ENCODE measurements at regions not wholly inside any gene's neighbourhood (a gene's known extent, or its start where the extent isn't known, plus 50 kb on each side); places are given as distances from the start of the nearest gene placed in this dataset.

DNA sequence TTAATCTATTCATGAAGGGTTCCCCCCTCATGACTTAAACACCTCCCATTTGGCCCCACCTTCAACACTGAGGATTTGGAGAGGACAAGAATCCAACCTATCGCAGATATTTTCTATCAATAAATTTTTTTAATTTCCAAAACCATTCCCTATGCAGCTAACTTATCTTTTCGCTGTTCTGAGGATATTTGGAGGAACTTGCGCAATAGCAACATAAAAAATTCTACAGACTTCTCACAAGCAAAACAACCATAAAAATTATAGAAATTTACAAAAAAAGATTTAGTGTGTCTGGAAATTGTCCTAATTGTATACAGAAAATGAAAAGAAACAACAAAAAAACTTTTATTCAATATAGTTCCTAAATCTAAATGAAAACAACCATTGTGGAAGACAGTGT lies 1472.7 kb upstream of the ZEB2 start:
- H3K27me3 ChIP-seq: no peaks in the 10 kb centered on the region
- no peak for TF ChIP-seq POLR2AphosphoS5 (IDR thresholded peaks at IDR 0.05)
- no peak overlapping the region for H3K4me3 ChIP-seq
- H3K27ac ChIP-seq: no peak overlapping the region
- no peaks in the 10 kb centered on the region for H3K4me1 ChIP-seq
- DNase-seq: no peak
- intact Hi-C loops (cut with DNase I): no loop called here
- 94 to 97% methylated on average over 3 of the region's 3 CpGs for WGBS, 2 donors
- H3K36me3 ChIP-seq: no peaks in the 10 kb centered on the region
- peaks cover 0 to 6% (median 0%) of the 10 kb centered on the region in 4 donors for H3K9me3 ChIP-seq

DNA sequence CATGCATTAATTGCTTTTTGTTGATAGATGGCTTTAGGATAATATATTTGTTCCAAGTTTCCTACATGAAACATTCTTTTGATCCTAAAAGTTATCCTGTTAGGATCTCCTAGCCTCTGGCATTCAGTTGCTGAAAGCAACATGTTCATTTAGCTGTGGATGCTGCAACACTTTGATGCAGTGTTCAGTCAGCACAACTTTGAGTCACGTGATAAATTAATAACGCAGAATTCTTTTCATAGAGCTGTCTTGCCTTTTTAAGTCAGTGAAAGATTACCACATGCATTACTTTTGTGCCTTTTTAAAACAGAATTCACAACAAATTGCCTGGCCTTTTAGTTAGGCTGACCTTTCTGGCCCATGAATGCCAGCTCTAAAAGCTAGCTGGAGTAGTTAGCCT lies 1467.9 kb upstream of the ZEB2 start:
- no peak for DNase-seq
- Histone ChIP-seq H3K27ac (no peak overlapping the region), H3K4me3 (no peak overlapping the region), H3K9me3 (no peaks in the 10 kb centered on the region), H3K27me3 (no peaks in the 10 kb centered on the region), H3K36me3 (no peaks in the 10 kb centered on the region), H3K4me1 (no peaks in the 10 kb centered on the region)
- 87 to 93% methylated on average over 2 of the region's 2 CpGs for WGBS, 2 donors
- intact Hi-C loops (cut with DNase I): no loop called here
- no peak for TF ChIP-seq POLR2AphosphoS5 (IDR thresholded peaks at IDR 0.05)
- TF ChIP-seq, protein P1, sequence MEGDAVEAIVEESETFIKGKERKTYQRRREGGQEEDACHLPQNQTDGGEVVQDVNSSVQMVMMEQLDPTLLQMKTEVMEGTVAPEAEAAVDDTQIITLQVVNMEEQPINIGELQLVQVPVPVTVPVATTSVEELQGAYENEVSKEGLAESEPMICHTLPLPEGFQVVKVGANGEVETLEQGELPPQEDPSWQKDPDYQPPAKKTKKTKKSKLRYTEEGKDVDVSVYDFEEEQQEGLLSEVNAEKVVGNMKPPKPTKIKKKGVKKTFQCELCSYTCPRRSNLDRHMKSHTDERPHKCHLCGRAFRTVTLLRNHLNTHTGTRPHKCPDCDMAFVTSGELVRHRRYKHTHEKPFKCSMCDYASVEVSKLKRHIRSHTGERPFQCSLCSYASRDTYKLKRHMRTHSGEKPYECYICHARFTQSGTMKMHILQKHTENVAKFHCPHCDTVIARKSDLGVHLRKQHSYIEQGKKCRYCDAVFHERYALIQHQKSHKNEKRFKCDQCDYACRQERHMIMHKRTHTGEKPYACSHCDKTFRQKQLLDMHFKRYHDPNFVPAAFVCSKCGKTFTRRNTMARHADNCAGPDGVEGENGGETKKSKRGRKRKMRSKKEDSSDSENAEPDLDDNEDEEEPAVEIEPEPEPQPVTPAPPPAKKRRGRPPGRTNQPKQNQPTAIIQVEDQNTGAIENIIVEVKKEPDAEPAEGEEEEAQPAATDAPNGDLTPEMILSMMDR (IDR thresholded peaks at IDR 0.05): no peak

DNA sequence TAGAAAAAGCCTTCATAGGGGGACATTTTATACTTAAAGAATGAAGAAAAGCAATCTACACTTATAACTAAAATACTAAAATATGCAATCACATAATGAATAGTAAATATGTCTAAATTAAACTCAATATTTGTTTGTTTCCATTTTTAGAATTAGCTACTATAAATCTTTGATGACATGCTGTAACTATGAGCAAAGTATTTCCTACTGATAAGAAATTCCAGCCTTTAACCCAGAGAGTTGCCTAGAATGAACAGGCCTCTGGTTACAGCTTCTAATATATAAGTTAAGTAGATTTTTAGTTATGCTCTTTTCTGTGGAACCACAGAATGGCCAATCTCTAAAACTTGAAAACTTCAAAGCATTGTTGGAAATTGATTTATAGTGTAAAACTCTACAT lies 1465.6 kb upstream of the ZEB2 start:
- Histone ChIP-seq H3K27ac (no peak overlapping the region), H3K27me3 (no peaks in the 10 kb centered on the region), H3K4me3 (no peak overlapping the region), H3K36me3 (no peaks in the 10 kb centered on the region), H3K4me1 (no peaks in the 10 kb centered on the region), H3K9me3 (no peaks in the 10 kb centered on the region)
- intact Hi-C loops (cut with DNase I): no loop called here
- DNase-seq: no peak
- TF ChIP-seq EP300 (IDR thresholded peaks at IDR 0.05) (no peak), POLR2A (IDR thresholded peaks at IDR 0.05) (no peak), POLR2AphosphoS5 (IDR thresholded peaks at IDR 0.05) (no peak)
- TF ChIP-seq, protein P1 (IDR thresholded peaks at IDR 0.05): no peak

DNA sequence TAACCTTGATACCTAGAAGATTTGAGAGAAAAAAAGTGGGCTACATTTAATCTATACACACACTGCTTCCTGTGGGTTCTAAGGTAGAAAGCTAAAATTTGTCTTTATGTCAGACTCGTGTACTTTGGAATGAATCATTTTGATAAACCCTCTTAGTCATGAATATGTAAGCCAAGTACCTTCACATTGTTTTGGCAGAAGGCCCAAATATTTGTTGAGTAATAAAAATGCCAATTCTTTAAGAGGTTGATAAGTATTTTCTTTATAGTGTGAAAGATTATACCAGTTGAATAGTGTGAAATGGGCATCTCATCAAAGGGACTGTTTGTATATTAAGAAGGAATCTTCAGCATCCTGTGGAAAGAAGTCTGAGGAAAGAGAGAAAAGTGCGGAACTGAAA lies 1464.7 kb upstream of the ZEB2 start:
- 52 to 56% methylated on average over 2 of the region's 2 CpGs for WGBS, 2 donors
- intact Hi-C loops (cut with DNase I): no loop called here
- TF ChIP-seq, protein P1 (IDR thresholded peaks at IDR 0.05): no peak
- TF ChIP-seq EP300 (IDR thresholded peaks at IDR 0.05): no peak
- TF ChIP-seq POLR2AphosphoS5 (IDR thresholded peaks at IDR 0.05): no peak
- TF ChIP-seq POLR2A (IDR thresholded peaks at IDR 0.05): no peak

DNA sequence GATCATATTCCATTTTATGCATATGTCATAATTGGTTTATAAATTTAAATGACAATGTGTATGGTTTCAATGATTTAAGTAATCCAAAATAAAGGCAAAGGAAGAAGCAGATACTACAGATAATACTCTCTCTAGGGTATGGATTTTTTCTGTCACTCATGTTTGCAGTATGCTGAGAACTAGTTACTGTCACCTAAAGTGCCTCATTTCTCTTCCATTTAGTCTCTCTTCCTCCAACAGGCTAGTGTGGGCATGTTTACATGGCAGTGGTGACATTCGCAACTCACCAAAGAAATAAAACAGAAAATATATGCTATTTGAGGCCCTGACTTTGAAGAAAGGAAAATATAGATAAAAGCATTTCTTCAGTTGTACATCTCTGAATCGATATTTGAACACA lies 1460.4 kb upstream of the ZEB2 start:
- Histone ChIP-seq H3K27ac (no peak overlapping the region), H3K27me3 (no peaks in the 10 kb centered on the region), H3K9me3 (no peaks in the 10 kb centered on the region), H3K36me3 (no peaks in the 10 kb centered on the region), H3K4me3 (no peak overlapping the region), H3K4me1 (no peaks in the 10 kb centered on the region)
- WGBS, 2 donors: 77 to 93% methylated on average over 2 of the region's 2 CpGs
- intact Hi-C loops (cut with DNase I): no loop called here
- no peak for DNase-seq
- TF ChIP-seq POLR2A (IDR thresholded peaks at IDR 0.05): no peak
- TF ChIP-seq POLR2AphosphoS5 (IDR thresholded peaks at IDR 0.05): no peak
- no peak for TF ChIP-seq EP300 (IDR thresholded peaks at IDR 0.05)
- TF ChIP-seq, protein P1 (IDR thresholded peaks at IDR 0.05): no peak

More for the DNA sequence above, 1464.7 kb upstream of the ZEB2 start:
- H3K27me3 ChIP-seq: no peaks in the 10 kb centered on the region
- no peak for DNase-seq
- H3K4me1 ChIP-seq: no peaks in the 10 kb centered on the region
- no peak overlapping the region for H3K4me3 ChIP-seq
- H3K9me3 ChIP-seq: no peaks in the 10 kb centered on the region
- H3K27ac ChIP-seq: no peak overlapping the region
- H3K36me3 ChIP-seq: no peaks in the 10 kb centered on the region

All from sigmoid colon (tissue), 6 donors.